HG03064 (cell line): ENCODE measurements at regions not wholly inside any gene's neighbourhood (a gene's known extent, or its start where the extent isn't known, plus 50 kb on each side); places are given as distances from the start of the nearest gene placed in this dataset.

Source experiments
- ATAC-seq: cut with Tn5 transposase; IDR thresholded peaks from one replicate; pipeline ENCODE4 v1.9.1; 2021; ENCODE audit warnings: low read depth; ENCODE audit not compliant: unreplicated experiment

- no peak for ATAC-seq
These were observed 1491.6 kb downstream of the TECRL start for GRCh38 chr4:62917649-62918048.

GRCh38 chr4:62914758-62915157, 1494.5 kb downstream of the TECRL start:
- ATAC-seq, result no peak

- ATAC-seq, result no peak
These were observed 1496.2 kb downstream of the TECRL start for GRCh38 chr4:62913065-62913464.

GRCh38 chr4:62912531-62912930, 1496.7 kb downstream of the TECRL start:
- ATAC-seq, result no peak

GRCh38 chr4:62909238-62909637, 1500.0 kb downstream of the TECRL start:
- ATAC-seq, result no peak

GRCh38 chr4:62901101-62901500, 1508.1 kb downstream of the TECRL start:
- no peak for ATAC-seq

- ATAC-seq, result no peak
These were observed 1509.4 kb downstream of the TECRL start for GRCh38 chr4:62899646-62900364.

GRCh38 chr4:62898115-62898514, 1511.1 kb downstream of the TECRL start:
- no peak for ATAC-seq

- ATAC-seq, result no peak
These were observed 1512.5 kb downstream of the TECRL start for GRCh38 chr4:62896721-62897120.

- no peak for ATAC-seq
These were observed 1527.3 kb downstream of the TECRL start for GRCh38 chr4:62881901-62882300.

- no peak for ATAC-seq
These were observed 1528.0 kb downstream of the TECRL start for GRCh38 chr4:62881210-62881609.

- ATAC-seq, result no peak
These were observed 1536.4 kb downstream of the TECRL start for GRCh38 chr4:62872856-62873255.

- no peak for ATAC-seq
These were observed 1538.2 kb downstream of the TECRL start for GRCh38 chr4:62871078-62871477.

GRCh38 chr4:62870451-62870850, 1538.8 kb downstream of the TECRL start:
- ATAC-seq, result no peak

- no peak for ATAC-seq
These were observed 1544.0 kb downstream of the TECRL start for GRCh38 chr4:62865261-62865660.

GRCh38 chr4:62849696-62850095, 1559.6 kb downstream of the TECRL start:
- no peak for ATAC-seq

- ATAC-seq, result no peak
These were observed 1573.6 kb downstream of the TECRL start for GRCh38 chr4:62835631-62836030.

GRCh38 chr4:62822306-62822705, 1586.9 kb downstream of the TECRL start:
- no peak for ATAC-seq

GRCh38 chr4:62816566-62816965, 1592.7 kb downstream of the TECRL start:
- ATAC-seq, result no peak

GRCh38 chr4:62814510-62815047, 1594.7 kb downstream of the TECRL start:
- ATAC-seq, result no peak

GRCh38 chr4:62806816-62807215, 1602.4 kb downstream of the TECRL start:
- no peak for ATAC-seq

- no peak for ATAC-seq
These were observed 1603.9 kb downstream of the ADGRL3 start for GRCh38 chr4:62804075-62804474.

- ATAC-seq, result no peak
These were observed 1597.1 kb downstream of the ADGRL3 start for GRCh38 chr4:62797221-62797620.
